Fibroblast of the aortic adventitia (primary cell): ENCODE measurements at regions not wholly inside any gene's neighbourhood (a gene's known extent, or its start where the extent isn't known, plus 50 kb on each side); places are given as distances from the start of the nearest gene placed in this dataset.

Source experiments
- DNase-seq: peaks from one replicate; pipeline ENCODE4 v3.0.0-alpha.2; 2010; ENCODE audit warnings: low read depth
- H3K4me3 ChIP-seq: 2 replicates; pipeline ENCODE4 v1.5.1; 2011; ENCODE audit warnings: low read depth, mild to moderate bottlenecking, control low read depth, low read length, moderate library complexity
- CTCF ChIP-seq: IDR thresholded peaks from 2 replicates; pipeline ENCODE4 v1.5.1; 2011; ENCODE audit warnings: mild to moderate bottlenecking, low read length, control low read depth, inconsistent platforms; ENCODE audit not compliant: insufficient read depth

GRCh38 chr18:47547539-47548202 lies 296.2 kb upstream of the SKOR2 start:
- no peak overlapping the region for H3K4me3 ChIP-seq
- TF ChIP-seq CTCF = no peak
- DNase-seq = no peak

- no peak overlapping the region for H3K4me3 ChIP-seq
- TF ChIP-seq CTCF = no peak
- DNase-seq = no peak
These were observed 294.2 kb upstream of the SKOR2 start for GRCh38 chr18:47545613-47546012.

GRCh38 chr18:47543080-47543479 lies 291.6 kb upstream of the SKOR2 start:
- no peak overlapping the region for H3K4me3 ChIP-seq
- DNase-seq = no peak
- no peak for TF ChIP-seq CTCF

- H3K4me3 ChIP-seq = no peak overlapping the region
- TF ChIP-seq CTCF = no peak
- no peak for DNase-seq
These were observed 291.1 kb upstream of the SKOR2 start for GRCh38 chr18:47542551-47542950.

- H3K4me3 ChIP-seq = no peak overlapping the region
- TF ChIP-seq CTCF = no peak
- DNase-seq = no peak
These were observed 280.3 kb upstream of the SKOR2 start for GRCh38 chr18:47531717-47532116.

GRCh38 chr18:47530695-47531094 lies 279.2 kb upstream of the SKOR2 start:
- H3K4me3 ChIP-seq = no peak overlapping the region
- TF ChIP-seq CTCF = no peak
- no peak for DNase-seq

- no peak overlapping the region for H3K4me3 ChIP-seq
- TF ChIP-seq CTCF = no peak
- DNase-seq = no peak
These were observed 276.9 kb upstream of the SKOR2 start for GRCh38 chr18:47528343-47528742.
